ENCODE measurements at regions not wholly inside any gene's neighbourhood (a gene's known extent, or its start where the extent isn't known, plus 50 kb on each side); places are given as distances from the start of the nearest gene placed in this dataset.
A peak's percentile ranks its signal among the peaks of the same experiment; 100 is the strongest.

DNA sequence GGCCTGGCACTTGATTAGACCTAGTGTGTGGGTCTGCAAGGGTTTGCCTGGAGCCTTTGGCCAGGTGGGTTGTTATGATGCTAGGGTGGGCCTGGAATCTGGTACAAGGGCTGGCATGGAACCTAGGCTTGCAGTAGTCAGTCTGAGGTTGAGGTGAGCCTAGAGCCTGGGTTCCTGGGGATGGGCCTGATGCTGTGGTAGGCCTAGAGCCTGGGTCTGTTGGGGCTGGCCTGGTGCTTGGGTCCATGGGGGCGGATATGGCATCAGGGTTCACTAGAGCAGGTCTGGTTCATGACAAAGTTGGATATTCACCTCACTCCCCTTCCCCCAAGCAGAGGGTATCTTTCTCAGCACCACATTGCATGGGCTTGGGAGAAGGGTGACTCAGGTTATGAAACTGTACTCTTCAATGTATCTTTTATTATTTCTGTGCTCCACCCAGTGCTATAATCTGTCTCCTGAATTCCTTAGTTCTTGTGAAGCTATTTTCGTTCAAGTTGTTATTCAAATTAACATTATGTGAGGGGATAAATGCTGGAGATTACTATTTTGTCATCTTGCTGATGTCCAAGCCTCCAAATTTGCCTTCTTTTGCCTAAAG, 274.4 kb downstream of the NFKBIZ start:
- Histone ChIP-seq H3K4me2 (ENCODE audit: extremely low read depth, insufficient read depth, low read length) (no peak overlapping the region), H3K27ac (ENCODE audit: insufficient read depth, low read length) (no peak overlapping the region), H3K79me2 (ENCODE audit: control insufficient read depth, insufficient read depth, low read length) (no peaks in the 10 kb centered on the region), H3K4me1 (ENCODE audit: control insufficient read depth, extremely low read depth, insufficient read depth, low read length) (peaks cover 3% of the 10 kb centered on the region), H2AFZ (ENCODE audit: low read length) (no peak overlapping the region), H3K36me3 (ENCODE audit: control insufficient read depth, insufficient read depth, low read length) (no peaks in the 10 kb centered on the region), H4K20me1 (ENCODE audit: control insufficient read depth, extremely low read depth, insufficient read depth, low read length) (no peaks in the 10 kb centered on the region), H3K9me3 (ENCODE audit: control insufficient read depth, insufficient read depth, low read depth, low read length) (no peaks in the 10 kb centered on the region), H3K9ac (ENCODE audit: insufficient read depth, low read length) (no peak overlapping the region), H3K4me3 (replicated peaks in 1 of 4; ENCODE audit: control extremely low read depth in 1 of 4, insufficient read depth in 1 of 4, low read depth in 3 of 4, low read length in 4 of 4) (no peak overlapping the region), H3K27me3 (ENCODE audit: control insufficient read depth, insufficient read depth, low read length) (no peaks in the 10 kb centered on the region)
- TF ChIP-seq, protein P1, sequence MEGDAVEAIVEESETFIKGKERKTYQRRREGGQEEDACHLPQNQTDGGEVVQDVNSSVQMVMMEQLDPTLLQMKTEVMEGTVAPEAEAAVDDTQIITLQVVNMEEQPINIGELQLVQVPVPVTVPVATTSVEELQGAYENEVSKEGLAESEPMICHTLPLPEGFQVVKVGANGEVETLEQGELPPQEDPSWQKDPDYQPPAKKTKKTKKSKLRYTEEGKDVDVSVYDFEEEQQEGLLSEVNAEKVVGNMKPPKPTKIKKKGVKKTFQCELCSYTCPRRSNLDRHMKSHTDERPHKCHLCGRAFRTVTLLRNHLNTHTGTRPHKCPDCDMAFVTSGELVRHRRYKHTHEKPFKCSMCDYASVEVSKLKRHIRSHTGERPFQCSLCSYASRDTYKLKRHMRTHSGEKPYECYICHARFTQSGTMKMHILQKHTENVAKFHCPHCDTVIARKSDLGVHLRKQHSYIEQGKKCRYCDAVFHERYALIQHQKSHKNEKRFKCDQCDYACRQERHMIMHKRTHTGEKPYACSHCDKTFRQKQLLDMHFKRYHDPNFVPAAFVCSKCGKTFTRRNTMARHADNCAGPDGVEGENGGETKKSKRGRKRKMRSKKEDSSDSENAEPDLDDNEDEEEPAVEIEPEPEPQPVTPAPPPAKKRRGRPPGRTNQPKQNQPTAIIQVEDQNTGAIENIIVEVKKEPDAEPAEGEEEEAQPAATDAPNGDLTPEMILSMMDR (conservative IDR thresholded peaks at IDR 0.05 in 1 of 2, IDR thresholded peaks at IDR 0.05 in 1 of 2; ENCODE audit: low read depth in 1 of 2, low read length in 2 of 2): no peak
- no peak for TF ChIP-seq EZH2 (IDR thresholded peaks at IDR 0.05; ENCODE audit: low read length, missing control alignments)
- DNase-seq (ENCODE audit: low read depth in 2 of 2): peak; percentile 11 to 23

DNA sequence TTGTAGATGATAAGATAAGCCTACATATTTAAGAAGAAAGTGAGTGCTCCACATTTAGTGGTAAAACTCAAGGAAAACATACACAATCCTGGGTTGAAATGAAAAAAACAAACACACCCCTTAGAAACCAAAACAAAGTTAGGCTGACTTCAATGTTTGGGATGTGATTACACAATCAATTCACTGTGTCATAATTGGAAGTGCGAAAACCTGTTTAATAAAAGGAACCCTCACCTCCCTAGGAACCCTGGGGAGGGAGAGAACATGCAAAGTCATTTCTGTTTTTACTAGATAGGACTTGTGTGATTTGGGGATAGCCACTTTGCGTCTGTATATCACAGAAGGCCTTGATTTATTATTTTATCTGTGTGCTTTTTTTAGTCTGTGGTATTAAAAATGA, 275.0 kb downstream of the NFKBIZ start:
- no peaks in the 10 kb centered on the region for H3K36me3 ChIP-seq (ENCODE audit: control insufficient read depth, insufficient read depth, low read length)
- H3K79me2 ChIP-seq (ENCODE audit: control insufficient read depth, insufficient read depth, low read length): no peaks in the 10 kb centered on the region
- H3K27ac ChIP-seq (ENCODE audit: insufficient read depth, low read length): no peak overlapping the region
- no peak overlapping the region for H3K4me2 ChIP-seq (ENCODE audit: extremely low read depth, insufficient read depth, low read length)
- H3K4me3 ChIP-seq (replicated peaks in 1 of 4; ENCODE audit: control extremely low read depth in 1 of 4, insufficient read depth in 1 of 4, low read depth in 3 of 4, low read length in 4 of 4): no peak overlapping the region
- H3K9me3 ChIP-seq (ENCODE audit: control insufficient read depth, insufficient read depth, low read depth, low read length): no peaks in the 10 kb centered on the region
- H3K27me3 ChIP-seq (ENCODE audit: control insufficient read depth, insufficient read depth, low read length): no peaks in the 10 kb centered on the region
- no peak overlapping the region for H2AFZ ChIP-seq (ENCODE audit: low read length)
- no peaks in the 10 kb centered on the region for H4K20me1 ChIP-seq (ENCODE audit: control insufficient read depth, extremely low read depth, insufficient read depth, low read length)
- DNase-seq (ENCODE audit: low read depth in 2 of 2): peak; percentile 22 to 75
- H3K9ac ChIP-seq (ENCODE audit: insufficient read depth, low read length): no peak overlapping the region
- TF ChIP-seq, protein P1 (conservative IDR thresholded peaks at IDR 0.05 in 1 of 2, IDR thresholded peaks at IDR 0.05 in 1 of 2; ENCODE audit: low read depth in 1 of 2, low read length in 2 of 2): no peak
- no peak for TF ChIP-seq EZH2 (IDR thresholded peaks at IDR 0.05; ENCODE audit: low read length, missing control alignments)
- peaks cover 3% of the 10 kb centered on the region for H3K4me1 ChIP-seq (ENCODE audit: control insufficient read depth, extremely low read depth, insufficient read depth, low read length)

DNA sequence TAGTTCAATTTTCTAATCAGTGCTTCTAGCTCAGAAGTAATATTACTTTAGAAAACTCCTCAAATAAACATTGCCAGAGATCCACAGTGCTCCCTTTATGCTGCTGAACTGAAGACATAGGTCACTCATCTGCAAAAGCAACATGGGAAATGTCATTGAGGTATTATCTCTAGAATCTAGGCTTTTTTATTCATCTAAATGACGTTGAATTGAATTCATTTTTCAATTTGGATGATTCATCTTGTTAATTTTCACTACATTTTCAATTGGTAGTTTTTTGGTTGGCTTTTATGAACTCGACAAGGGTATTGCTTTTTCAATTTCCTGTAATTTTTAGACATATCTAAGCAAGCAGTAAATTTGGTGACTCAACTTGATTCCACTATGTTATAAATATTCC, 275.4 kb downstream of the NFKBIZ start:
- no peak overlapping the region for H3K9ac ChIP-seq (ENCODE audit: insufficient read depth, low read length)
- peaks cover 3% of the 10 kb centered on the region for H3K4me1 ChIP-seq (ENCODE audit: control insufficient read depth, extremely low read depth, insufficient read depth, low read length)
- no peak overlapping the region for H3K27ac ChIP-seq (ENCODE audit: insufficient read depth, low read length)
- H3K79me2 ChIP-seq (ENCODE audit: control insufficient read depth, insufficient read depth, low read length): no peaks in the 10 kb centered on the region
- no peaks in the 10 kb centered on the region for H3K36me3 ChIP-seq (ENCODE audit: control insufficient read depth, insufficient read depth, low read length)
- no peak overlapping the region for H2AFZ ChIP-seq (ENCODE audit: low read length)
- no peaks in the 10 kb centered on the region for H3K27me3 ChIP-seq (ENCODE audit: control insufficient read depth, insufficient read depth, low read length)
- no peak overlapping the region for H3K4me2 ChIP-seq (ENCODE audit: extremely low read depth, insufficient read depth, low read length)
- DNase-seq (ENCODE audit: low read depth in 2 of 2): no peak
- TF ChIP-seq EZH2 (IDR thresholded peaks at IDR 0.05; ENCODE audit: low read length, missing control alignments): no peak
- TF ChIP-seq, protein P1 (conservative IDR thresholded peaks at IDR 0.05 in 1 of 2, IDR thresholded peaks at IDR 0.05 in 1 of 2; ENCODE audit: low read depth in 1 of 2, low read length in 2 of 2): no peak
- H4K20me1 ChIP-seq (ENCODE audit: control insufficient read depth, extremely low read depth, insufficient read depth, low read length): no peaks in the 10 kb centered on the region
- no peak overlapping the region for H3K4me3 ChIP-seq (replicated peaks in 1 of 4; ENCODE audit: control extremely low read depth in 1 of 4, insufficient read depth in 1 of 4, low read depth in 3 of 4, low read length in 4 of 4)
- H3K9me3 ChIP-seq (ENCODE audit: control insufficient read depth, insufficient read depth, low read depth, low read length): no peaks in the 10 kb centered on the region

All from fibroblast of lung (primary cell).